ENCODE measurements at regions not wholly inside any gene's neighbourhood (a gene's known extent, or its start where the extent isn't known, plus 50 kb on each side); places are given as distances from the start of the nearest gene placed in this dataset.
"Not testable (repeated sequence)": the region's sequence is repeated elsewhere in the genome, so short reads cannot be mapped to it uniquely, and the experiment has no call there.

- DNase-seq = no peak
These were observed 166.6 kb upstream of the CIBAR2 start for GRCh38 chr16:85278839-85279238.

DNA sequence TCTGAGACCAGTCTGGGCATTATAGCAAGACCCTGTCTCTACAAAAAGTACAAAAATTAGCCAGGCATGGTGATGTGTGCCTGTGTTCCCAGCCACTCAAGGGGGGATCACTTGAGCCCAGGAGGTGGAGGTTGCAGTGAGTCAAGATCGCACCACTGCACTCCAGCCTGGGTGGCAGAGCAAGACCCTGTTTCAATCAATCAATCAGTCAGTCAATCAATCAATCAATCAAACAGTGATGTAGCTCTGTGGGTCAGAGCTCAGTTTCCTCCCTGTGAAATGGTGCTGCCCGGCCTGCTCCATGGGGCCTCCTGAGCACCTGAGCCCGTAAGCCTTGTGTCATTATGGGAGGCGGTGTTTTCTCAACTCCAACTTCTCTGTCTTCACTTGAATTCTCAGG, 167.1 kb upstream of the CIBAR2 start:
- DNase-seq = no peak

GRCh38 chr16:85279825-85280545, 167.7 kb upstream of the CIBAR2 start:
- no peak for DNase-seq

DNA sequence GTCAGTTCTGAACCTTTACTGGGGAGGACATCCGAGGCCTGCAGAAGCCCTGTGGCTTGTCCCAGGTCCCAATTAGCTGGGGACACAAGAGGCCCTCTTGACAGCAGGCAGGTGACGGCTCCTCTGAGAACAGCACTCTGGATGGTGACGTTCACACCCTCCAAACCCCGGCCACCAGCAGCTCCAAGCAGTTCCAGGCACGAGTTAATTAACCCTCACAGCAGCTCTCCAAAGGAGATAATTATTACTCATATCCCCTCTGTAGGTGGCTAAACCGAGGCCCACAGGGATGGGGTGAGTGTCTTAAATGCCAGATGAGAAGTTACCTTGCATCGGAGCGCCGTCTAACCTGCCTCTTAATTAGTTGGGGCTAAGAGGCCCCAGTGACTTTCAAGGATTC, 168.9 kb upstream of the CIBAR2 start:
- no peak for DNase-seq

DNA sequence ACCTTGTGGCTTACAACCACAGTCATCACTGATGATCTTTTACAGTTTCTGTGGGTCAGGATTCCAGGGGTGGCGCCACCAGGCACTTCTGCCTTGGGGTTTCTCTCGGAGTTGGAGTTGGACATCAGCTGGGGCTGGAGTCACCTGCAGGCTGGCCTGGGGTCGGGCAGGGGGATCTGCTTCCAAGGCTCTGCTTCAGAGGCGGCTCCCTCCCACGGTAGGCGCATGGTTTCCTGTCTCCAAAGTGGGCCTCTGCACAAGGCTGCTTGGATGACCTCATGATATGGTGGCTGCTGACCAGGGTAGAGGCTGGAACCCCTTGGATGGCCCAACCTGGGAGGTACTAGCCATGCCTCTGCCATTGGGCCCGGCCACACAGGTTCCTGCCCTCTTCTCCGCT, 170.6 kb upstream of the CIBAR2 start:
- DNase-seq = no peak

- no peak for DNase-seq
These were observed 171.2 kb upstream of the CIBAR2 start for GRCh38 chr16:85283305-85284050.

GRCh38 chr16:85284141-85284817, 172.0 kb upstream of the CIBAR2 start:
- DNase-seq = no peak

GRCh38 chr16:85285681-85286065, 173.4 kb upstream of the CIBAR2 start:
- DNase-seq = no peak

DNA sequence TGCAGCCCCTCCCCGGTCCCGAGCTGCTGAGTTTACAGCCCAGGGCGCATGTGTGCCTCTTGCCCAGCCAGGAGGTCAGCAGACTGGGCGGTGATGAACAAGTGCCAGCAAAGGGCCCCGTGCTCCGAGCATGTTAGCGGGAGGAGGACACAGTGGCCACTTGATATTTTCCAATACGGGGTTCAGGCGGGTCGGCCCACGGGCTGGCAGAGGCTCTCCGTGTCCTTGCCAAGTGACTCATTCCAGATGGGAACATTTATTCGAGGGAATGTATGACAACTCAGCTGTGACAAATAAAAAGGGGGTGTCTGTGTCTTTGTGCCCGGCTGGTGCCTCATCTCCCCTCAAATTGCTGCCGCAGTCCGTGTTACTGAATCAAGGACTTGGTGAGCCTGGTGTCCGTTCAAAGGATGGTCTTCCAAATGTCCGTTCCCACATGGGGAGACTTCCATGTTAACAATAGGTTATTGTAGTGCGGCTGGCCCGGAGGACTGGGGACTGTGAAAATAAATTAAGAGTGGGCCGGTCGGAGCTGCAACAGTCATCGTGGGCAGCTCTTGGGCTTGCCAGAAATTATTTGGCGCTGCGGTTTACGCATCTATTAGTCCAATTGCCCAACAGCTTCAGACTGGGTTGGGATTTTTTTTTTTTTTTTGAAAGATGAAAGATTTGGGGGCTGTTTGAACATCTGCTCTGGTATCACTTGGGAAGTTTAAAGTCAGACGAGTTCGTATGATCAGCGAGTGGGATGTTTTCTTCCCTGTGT, 174.0 kb upstream of the CIBAR2 start:
- DNase-seq = no peak

DNA sequence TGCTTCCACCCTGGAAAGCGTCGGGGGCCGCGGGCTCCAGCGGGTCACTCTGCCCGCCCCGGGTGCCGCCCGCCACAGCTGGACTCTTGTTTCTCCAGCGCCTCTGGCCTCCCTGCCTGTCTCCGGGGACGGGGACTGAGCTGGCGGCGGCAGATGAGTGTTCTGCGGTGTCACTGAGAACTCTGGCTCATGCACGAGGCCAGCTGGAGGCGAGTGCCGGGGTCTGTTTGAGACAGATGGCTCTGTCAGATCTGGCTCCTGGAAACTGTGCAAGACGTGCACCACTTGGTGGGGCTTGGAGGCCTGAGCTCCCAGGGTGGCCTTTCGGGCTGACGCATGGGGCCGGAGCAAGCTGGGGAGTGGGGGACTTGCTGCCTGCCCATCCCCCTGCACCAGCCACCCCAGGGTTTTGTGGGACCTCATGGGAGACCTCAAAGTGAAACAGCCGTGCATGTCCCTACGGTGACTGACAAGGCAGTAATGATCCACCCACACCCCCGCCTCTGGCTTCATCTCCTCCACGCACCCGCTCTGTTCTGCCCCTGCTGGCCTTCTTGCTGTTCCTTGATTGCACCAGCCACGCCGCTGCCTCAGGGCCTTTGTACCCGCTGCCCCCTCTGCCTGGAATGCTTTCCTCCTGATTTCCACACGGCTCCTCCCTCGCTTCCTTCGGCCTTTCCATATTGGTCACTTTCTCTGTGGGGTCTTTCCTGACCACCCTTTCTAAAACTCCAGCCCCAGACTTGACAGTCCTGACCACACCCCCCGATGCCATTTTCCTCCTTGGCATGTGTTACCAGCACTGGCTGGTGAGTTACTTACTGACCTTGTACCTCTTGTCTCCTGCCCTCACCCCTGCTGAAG, 174.9 kb upstream of the CIBAR2 start:
- no peak for DNase-seq

DNA sequence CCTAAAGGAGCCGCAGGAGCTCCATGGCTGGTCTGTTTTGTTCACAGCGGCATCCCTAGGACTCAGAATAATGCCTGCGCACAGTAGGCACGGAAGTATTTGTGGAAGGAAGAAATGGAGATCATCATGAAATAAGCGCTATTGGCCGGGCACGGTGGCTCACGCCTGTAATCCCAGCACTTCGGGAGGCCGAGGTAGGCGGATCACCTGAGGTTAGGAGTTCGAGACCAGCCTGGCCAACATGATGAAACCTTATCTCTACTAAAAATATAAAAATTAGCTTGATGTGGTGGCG, 175.5 kb upstream of the CIBAR2 start:
- DNase-seq = not testable (repeated sequence)

- no peak for DNase-seq
These were observed 176.1 kb upstream of the CIBAR2 start for GRCh38 chr16:85288341-85288868.

GRCh38 chr16:85288869-85289660, 176.8 kb upstream of the CIBAR2 start:
- DNase-seq = no peak

DNA sequence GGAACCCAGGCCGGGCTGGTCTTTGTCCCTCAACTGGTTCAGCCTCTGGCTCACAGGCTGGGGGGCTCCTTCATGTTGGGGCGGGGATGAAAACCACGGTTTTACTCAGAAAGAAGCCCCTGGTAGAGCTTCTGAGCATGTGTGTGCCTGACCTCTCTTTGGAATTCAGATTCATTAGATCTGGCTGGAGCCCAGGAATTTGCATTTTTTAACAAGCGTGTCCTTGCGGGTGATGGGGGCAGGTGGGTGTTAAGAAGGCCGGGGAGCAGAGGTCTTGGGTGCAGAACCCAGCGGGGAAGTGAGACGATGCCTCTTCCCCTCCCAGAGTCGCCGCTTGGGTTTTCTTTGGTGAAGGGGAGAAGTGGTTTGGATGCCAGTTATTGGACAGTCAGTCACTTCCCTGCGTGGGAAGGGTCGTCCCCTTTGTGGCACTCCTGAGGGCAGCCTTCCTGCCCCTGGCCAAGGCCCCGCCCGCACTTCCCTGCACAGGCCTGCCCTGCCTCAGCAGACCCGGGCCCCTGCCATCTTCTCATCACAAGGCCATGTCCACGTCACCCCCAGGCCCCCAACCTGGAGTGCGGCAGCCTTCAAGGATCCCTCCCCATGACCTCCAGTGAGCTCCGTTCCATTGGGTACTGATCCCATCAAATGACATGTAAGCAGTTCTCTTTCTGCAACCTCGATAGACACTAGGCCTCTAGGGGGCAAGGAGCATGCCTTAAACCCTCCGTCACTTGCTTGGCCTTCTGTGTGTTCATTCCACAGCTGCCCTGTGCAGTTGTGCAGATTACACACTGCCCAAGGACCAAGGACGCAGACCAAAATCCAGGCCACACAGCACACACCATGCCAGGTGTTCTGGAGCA, 177.7 kb upstream of the CIBAR2 start:
- no peak for DNase-seq

DNA sequence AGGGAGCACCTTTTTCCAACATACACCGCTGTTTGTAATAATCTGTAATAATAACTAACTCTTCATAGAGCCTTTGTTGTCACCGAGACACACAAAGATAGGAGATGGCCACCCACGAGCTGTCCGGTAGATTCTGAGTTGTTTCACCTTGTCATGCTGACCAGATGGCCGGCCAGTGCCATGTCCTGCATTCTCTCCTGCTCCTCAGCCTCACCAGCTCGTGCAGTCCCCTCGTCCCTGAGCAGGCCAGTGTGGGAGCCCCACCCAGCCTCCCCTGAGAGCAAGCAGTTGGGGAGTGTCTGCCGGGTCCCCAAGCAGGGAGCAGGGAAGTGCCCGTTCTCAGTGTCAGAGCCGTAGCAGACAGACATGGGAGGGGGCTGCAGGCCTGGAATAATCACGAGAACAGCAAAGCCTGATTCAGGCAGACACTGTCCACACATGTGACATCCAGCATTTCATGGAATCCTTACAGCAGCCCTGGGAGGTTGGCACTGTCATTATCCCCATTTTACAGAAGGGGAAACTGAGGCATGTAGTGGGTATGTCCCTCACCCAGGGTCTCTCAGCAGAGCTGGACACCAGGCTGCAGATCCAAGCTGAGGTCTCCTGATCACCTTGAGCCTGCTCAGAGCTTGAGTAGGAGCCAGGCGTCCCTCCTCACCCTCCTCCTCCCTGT, 178.5 kb upstream of the CIBAR2 start:
- DNase-seq = no peak

GRCh38 chr16:85291302-85292148, 179.3 kb upstream of the CIBAR2 start:
- DNase-seq = peak in 1 of 2 donors; percentile 19

- DNase-seq = no peak
These were observed 181.2 kb upstream of the CIBAR2 start for GRCh38 chr16:85293458-85293857.

GRCh38 chr16:85293904-85294642, 181.8 kb upstream of the CIBAR2 start:
- no peak for DNase-seq
